ENCODE measurements at regions not wholly inside any gene's neighbourhood (a gene's known extent, or its start where the extent isn't known, plus 50 kb on each side); places are given as distances from the start of the nearest gene placed in this dataset.

DNA sequence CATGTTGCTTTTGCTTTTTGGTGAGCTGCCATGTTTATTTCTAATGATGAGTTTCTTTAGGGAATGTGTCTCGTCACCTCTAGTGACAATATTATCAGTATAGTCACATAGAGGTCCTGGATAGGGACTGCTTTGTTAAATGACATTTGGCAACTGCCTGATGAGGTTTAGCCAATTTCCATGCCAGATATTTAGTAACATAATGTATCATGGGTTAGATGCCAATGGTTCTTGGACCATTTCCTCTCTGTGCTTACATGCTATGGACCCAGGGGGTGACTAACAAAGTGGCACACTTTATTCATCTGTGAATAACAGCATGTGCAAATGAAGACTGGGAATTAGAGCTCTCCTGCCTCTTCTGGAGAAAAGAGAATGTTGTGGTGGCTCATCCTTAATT lies 56.2 kb upstream of the RAB27B start:
- intact Hi-C loops (cut with DNase I) = no loop called here

DNA sequence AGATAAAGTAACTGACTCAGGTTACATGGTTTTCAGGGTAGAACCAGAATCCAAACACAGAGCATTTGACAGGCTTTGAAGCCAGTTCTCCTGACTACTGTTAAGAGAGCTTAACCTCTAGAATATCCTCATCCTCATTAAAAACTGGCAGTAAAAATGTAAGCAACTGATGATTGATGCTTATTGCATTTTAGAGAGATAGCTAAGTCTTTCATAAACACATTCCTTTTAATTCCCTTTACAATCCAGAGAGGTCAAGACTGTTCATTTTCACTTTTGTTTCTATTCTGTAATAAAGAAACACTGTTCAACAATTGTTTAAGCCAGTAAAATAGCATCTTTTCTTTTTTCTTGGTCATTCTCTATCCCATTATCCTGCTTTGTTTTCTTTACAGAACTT lies 53.9 kb upstream of the RAB27B start:
- intact Hi-C loops (cut with DNase I) = no loop called here
- H3K4me1 ChIP-seq = no peaks in the 10 kb centered on the region
- TF ChIP-seq, protein P1, sequence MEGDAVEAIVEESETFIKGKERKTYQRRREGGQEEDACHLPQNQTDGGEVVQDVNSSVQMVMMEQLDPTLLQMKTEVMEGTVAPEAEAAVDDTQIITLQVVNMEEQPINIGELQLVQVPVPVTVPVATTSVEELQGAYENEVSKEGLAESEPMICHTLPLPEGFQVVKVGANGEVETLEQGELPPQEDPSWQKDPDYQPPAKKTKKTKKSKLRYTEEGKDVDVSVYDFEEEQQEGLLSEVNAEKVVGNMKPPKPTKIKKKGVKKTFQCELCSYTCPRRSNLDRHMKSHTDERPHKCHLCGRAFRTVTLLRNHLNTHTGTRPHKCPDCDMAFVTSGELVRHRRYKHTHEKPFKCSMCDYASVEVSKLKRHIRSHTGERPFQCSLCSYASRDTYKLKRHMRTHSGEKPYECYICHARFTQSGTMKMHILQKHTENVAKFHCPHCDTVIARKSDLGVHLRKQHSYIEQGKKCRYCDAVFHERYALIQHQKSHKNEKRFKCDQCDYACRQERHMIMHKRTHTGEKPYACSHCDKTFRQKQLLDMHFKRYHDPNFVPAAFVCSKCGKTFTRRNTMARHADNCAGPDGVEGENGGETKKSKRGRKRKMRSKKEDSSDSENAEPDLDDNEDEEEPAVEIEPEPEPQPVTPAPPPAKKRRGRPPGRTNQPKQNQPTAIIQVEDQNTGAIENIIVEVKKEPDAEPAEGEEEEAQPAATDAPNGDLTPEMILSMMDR (IDR thresholded peaks at IDR 0.05) = no peak
- H3K4me3 ChIP-seq = no peak overlapping the region
- no peak overlapping the region for H3K27ac ChIP-seq
- H3K27me3 ChIP-seq = no peaks in the 10 kb centered on the region
- no peaks in the 10 kb centered on the region for H3K9me3 ChIP-seq
- H3K36me3 ChIP-seq = no peaks in the 10 kb centered on the region
- DNase-seq (ENCODE audit: low spot score in 2 of 2) = no peak

More for the DNA sequence above, 56.2 kb upstream of the RAB27B start:
- H3K36me3 ChIP-seq = no peaks in the 10 kb centered on the region
- DNase-seq (ENCODE audit: low spot score in 2 of 2) = no peak
- no peak overlapping the region for H3K27ac ChIP-seq
- H3K9me3 ChIP-seq = no peaks in the 10 kb centered on the region
- H3K4me3 ChIP-seq = no peak overlapping the region
- TF ChIP-seq, protein P1 (IDR thresholded peaks at IDR 0.05) = no peak
- H3K27me3 ChIP-seq = no peaks in the 10 kb centered on the region
- no peaks in the 10 kb centered on the region for H3K4me1 ChIP-seq

DNA sequence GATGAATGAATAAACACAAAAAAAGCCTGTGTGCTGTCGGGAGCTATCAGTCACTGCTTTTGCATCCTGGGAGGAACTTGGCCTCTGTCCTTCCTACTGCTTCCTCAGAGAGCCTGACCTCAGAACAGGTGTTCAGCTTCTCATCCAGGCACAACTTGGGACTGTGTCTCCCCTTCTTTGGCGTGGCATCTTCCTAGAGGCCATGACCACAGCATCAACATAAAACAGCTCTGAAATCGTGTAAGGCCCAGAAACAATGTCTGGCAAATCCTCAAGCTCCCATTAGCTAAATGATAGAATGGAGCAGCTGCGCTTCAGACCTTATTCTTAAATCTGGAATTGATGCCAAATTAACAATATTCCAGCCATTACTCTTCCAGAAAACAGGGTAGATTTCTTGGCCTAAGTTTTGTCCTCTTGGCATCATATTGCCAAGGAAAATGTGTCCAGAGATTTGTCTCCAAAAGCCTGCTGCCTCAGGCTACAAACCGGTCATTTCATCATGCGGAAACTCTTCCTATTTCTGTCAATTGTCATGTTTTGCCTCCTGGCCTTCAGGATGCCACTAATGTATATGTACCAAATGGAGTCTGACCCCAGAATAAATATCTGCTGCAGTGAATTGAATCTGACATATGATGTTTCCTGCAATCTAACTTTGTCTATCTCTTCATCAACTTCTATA lies 53.2 kb upstream of the RAB27B start:
- Histone ChIP-seq H3K4me3 (no peak overlapping the region), H3K4me1 (no peaks in the 10 kb centered on the region), H3K27ac (no peak overlapping the region), H3K36me3 (no peaks in the 10 kb centered on the region), H3K9me3 (no peaks in the 10 kb centered on the region), H3K27me3 (no peaks in the 10 kb centered on the region)
- intact Hi-C loops (cut with DNase I) = no loop called here
- no peak for DNase-seq (ENCODE audit: low spot score in 2 of 2)
- TF ChIP-seq, protein P1 (IDR thresholded peaks at IDR 0.05) = no peak

DNA sequence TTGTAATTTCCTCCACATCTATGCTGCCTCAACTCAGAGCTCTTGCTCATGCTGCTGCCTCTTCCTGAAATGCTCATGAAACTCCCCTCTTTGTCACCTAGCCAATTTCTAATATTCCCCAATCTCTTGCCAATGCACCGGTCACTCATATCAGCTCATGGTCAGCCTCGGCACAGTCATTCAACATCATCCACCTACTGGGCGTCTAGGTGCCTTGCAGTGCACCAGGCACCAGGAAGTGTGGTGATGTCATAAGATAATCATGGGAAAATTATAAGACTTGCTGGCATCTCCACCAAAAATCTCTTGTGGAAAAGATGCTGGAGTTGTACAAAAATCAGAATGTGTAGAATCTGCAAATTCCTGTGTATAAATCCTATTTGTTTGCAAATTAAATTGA lies 52.6 kb upstream of the RAB27B start:
- H3K36me3 ChIP-seq = no peaks in the 10 kb centered on the region
- intact Hi-C loops (cut with DNase I) = no loop called here
- no peaks in the 10 kb centered on the region for H3K9me3 ChIP-seq

DNA sequence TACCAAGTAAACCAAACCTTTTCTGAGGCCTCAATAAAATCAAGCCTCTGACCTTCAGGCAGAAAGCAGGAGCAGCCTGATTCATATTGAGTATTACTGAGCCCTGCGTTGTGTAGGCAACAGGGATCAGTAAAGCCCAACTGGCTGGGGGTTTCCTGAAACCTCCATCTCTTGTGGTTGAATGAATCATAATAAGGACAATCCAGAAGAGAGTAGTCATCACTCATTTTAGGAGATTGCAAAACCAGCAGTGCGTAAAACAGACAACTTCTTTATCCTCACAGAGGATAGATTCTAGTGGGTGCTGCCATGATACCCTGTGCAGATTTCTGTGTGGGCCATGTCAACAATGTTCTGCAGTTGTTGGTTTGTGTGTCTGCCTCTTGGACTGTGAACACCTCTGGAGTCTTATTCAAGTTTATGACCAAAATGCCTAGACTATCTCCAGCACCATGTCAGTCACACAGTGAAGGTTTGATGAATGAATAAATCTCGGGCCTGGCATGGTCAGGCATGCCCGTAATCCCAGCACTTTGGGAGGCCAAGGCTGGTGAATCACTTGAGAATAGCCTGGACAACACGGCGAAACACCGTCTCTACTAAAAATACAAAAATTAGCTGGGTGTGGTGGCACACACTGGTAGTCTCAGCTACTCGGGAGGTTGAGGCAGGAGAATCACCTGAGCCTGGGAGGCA lies 51.8 kb upstream of the RAB27B start:
- no peak overlapping the region for H3K27ac ChIP-seq
- H3K4me1 ChIP-seq = no peaks in the 10 kb centered on the region
- H3K27me3 ChIP-seq = no peaks in the 10 kb centered on the region
- no peak overlapping the region for H3K4me3 ChIP-seq
- no peaks in the 10 kb centered on the region for H3K36me3 ChIP-seq
- no peak for DNase-seq (ENCODE audit: low spot score in 2 of 2)
- no peaks in the 10 kb centered on the region for H3K9me3 ChIP-seq
- TF ChIP-seq, protein P1 (IDR thresholded peaks at IDR 0.05) = no peak
- intact Hi-C loops (cut with DNase I) = no loop called here

More for the DNA sequence above, 52.6 kb upstream of the RAB27B start:
- H3K27me3 ChIP-seq = no peaks in the 10 kb centered on the region
- H3K27ac ChIP-seq = no peak overlapping the region
- H3K4me3 ChIP-seq = no peak overlapping the region
- TF ChIP-seq, protein P1 (IDR thresholded peaks at IDR 0.05) = no peak
- DNase-seq (ENCODE audit: low spot score in 2 of 2) = no peak
- no peaks in the 10 kb centered on the region for H3K4me1 ChIP-seq
